IMR-90 (cell line): ENCODE measurements at regions not wholly inside any gene's neighbourhood (a gene's known extent, or its start where the extent isn't known, plus 50 kb on each side); places are given as distances from the start of the nearest gene placed in this dataset.

Source experiments
- CEBPB ChIP-seq: IDR thresholded peaks from 2 replicates; pipeline ENCODE4 v1.6.1; 2012; ENCODE audit warnings: low read depth, low read length, improper control_type of control experiment
- CHD1 ChIP-seq: IDR thresholded peaks from 2 replicates; pipeline ENCODE4 v1.6.1; 2012; ENCODE audit warnings: low read depth, low read length, improper control_type of control experiment
- CTCF ChIP-seq: conservative IDR thresholded peaks from 2 replicates; pipeline ENCODE4 v1.5.1; 2012; ENCODE audit warnings: mild to moderate bottlenecking, low read depth, low read length, improper control_type of control experiment
- FOS ChIP-seq: fragments of 150-350 bp; IDR thresholded peaks from 2 replicates; pipeline ENCODE4 v1.6.1; 2016; ENCODE audit warnings: low read depth, low read length
- MAFK ChIP-seq: IDR thresholded peaks from 2 replicates; pipeline ENCODE4 v1.6.1; 2012; ENCODE audit warnings: low read depth, low read length, improper control_type of control experiment
- MAZ ChIP-seq: IDR thresholded peaks from 2 replicates; pipeline ENCODE4 v1.6.1; 2012; ENCODE audit warnings: low read depth, mild to moderate bottlenecking, low read length, improper control_type of control experiment, moderate library complexity, borderline replicate concordance
- MXI1 ChIP-seq: IDR thresholded peaks from 2 replicates; pipeline ENCODE4 v1.6.1; 2012; ENCODE audit warnings: low read depth, mild to moderate bottlenecking, low read length, moderate library complexity, borderline replicate concordance
- POLR2A ChIP-seq: IDR thresholded peaks from 2 replicates; pipeline ENCODE4 v1.6.1; 2012; ENCODE audit warnings: mild to moderate bottlenecking, low read depth, low read length
- RAD21 ChIP-seq: IDR thresholded peaks from 2 replicates; pipeline ENCODE4 v1.6.1; 2012; ENCODE audit warnings: low read length, improper control_type of control experiment
- RCOR1 ChIP-seq: IDR thresholded peaks from 2 replicates; pipeline ENCODE4 v1.6.1; 2012; ENCODE audit warnings: mild to moderate bottlenecking, low read length, improper control_type of control experiment; ENCODE audit not compliant: insufficient replicate concordance
- RFX5 ChIP-seq: IDR thresholded peaks from 2 replicates; pipeline ENCODE4 v1.8.0; 2012; ENCODE audit warnings: low read depth, mild to moderate bottlenecking, low read length, moderate library complexity
- TF ChIP-seq, protein P1 (sequence below): fragments of 150-350 bp; IDR thresholded peaks from 2 replicates; pipeline ENCODE4 v1.6.1; 2017; ENCODE audit warnings: mild to moderate bottlenecking, antibody characterized with exemption, low read length, low read depth

- no peak for TF ChIP-seq RAD21
- TF ChIP-seq POLR2A = no peak
- TF ChIP-seq CTCF = no peak
- no peak for TF ChIP-seq RCOR1
- TF ChIP-seq MAZ = no peak
- no peak for TF ChIP-seq CEBPB
- TF ChIP-seq, protein P1, sequence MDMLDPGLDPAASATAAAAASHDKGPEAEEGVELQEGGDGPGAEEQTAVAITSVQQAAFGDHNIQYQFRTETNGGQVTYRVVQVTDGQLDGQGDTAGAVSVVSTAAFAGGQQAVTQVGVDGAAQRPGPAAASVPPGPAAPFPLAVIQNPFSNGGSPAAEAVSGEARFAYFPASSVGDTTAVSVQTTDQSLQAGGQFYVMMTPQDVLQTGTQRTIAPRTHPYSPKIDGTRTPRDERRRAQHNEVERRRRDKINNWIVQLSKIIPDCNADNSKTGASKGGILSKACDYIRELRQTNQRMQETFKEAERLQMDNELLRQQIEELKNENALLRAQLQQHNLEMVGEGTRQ = no peak
- no peak for TF ChIP-seq CHD1
- no peak for TF ChIP-seq MAFK
- TF ChIP-seq MXI1 = no peak
- no peak for TF ChIP-seq RFX5
- no peak for TF ChIP-seq FOS
Observed at GRCh38 chr2:150150144-150150543, 337.3 kb downstream of the RND3 start.
